ENCODE measurements at regions not wholly inside any gene's neighbourhood (a gene's known extent, or its start where the extent isn't known, plus 50 kb on each side); places are given as distances from the start of the nearest gene placed in this dataset.
"Not testable (repeated sequence)": the region's sequence is repeated elsewhere in the genome, so short reads cannot be mapped to it uniquely, and the experiment has no call there.

- Histone ChIP-seq H3K36me3 (ENCODE audit: control insufficient read depth, insufficient read depth, low read length) (no peaks in the 10 kb centered on the region), H3K4me1 (ENCODE audit: control insufficient read depth, insufficient read depth, low read length, poor library complexity, severe bottlenecking) (no peaks in the 10 kb centered on the region), H3K27ac (ENCODE audit: low read depth, low read length, severe bottlenecking) (no peak overlapping the region), H3K9me3 (ENCODE audit: control insufficient read depth, low read length) (no peaks in the 10 kb centered on the region), H3K4me3 (ENCODE audit: extremely low read depth, insufficient read depth, low read length, poor library complexity, severe bottlenecking) (no peak overlapping the region)
- 90 to 94% methylated on average over 2 to 4 of the region's 4 CpGs for WGBS, 2 experiments (ENCODE audit: insufficient coverage in 2 of 2)
Observed at GRCh38 chr4:25502115-25502514, 125.1 kb downstream of the ANAPC4 start.

- H3K4me1 ChIP-seq (ENCODE audit: control insufficient read depth, insufficient read depth, low read length, poor library complexity, severe bottlenecking): no peaks in the 10 kb centered on the region
- no peaks in the 10 kb centered on the region for H3K36me3 ChIP-seq (ENCODE audit: control insufficient read depth, insufficient read depth, low read length)
- H3K9me3 ChIP-seq (ENCODE audit: control insufficient read depth, low read length): no peaks in the 10 kb centered on the region
- WGBS, 2 experiments (ENCODE audit: insufficient coverage in 2 of 2): 86 to 93% methylated on average over 2 of the region's 2 CpGs
- H3K4me3 ChIP-seq (ENCODE audit: extremely low read depth, insufficient read depth, low read length, poor library complexity, severe bottlenecking): no peak overlapping the region
- no peak overlapping the region for H3K27ac ChIP-seq (ENCODE audit: low read depth, low read length, severe bottlenecking)
Observed at GRCh38 chr4:25503779-25504178, 126.7 kb downstream of the ANAPC4 start.

- Histone ChIP-seq H3K9me3 (ENCODE audit: control insufficient read depth, low read length) (no peaks in the 10 kb centered on the region), H3K4me3 (ENCODE audit: extremely low read depth, insufficient read depth, low read length, poor library complexity, severe bottlenecking) (no peak overlapping the region), H3K4me1 (ENCODE audit: control insufficient read depth, insufficient read depth, low read length, poor library complexity, severe bottlenecking) (no peaks in the 10 kb centered on the region), H3K27ac (ENCODE audit: low read depth, low read length, severe bottlenecking) (no peak overlapping the region), H3K36me3 (ENCODE audit: control insufficient read depth, insufficient read depth, low read length) (no peaks in the 10 kb centered on the region)
- WGBS, 2 experiments (ENCODE audit: insufficient coverage in 2 of 2): 95 to 96% methylated on average over 72 to 74 of the region's 74 CpGs
Observed at GRCh38 chr4:25504932-25505636, 128.0 kb downstream of the ANAPC4 start.

GRCh38 chr4:25505637-25505991, 128.6 kb downstream of the ANAPC4 start:
- Histone ChIP-seq H3K9me3 (ENCODE audit: control insufficient read depth, low read length) (no peaks in the 10 kb centered on the region), H3K4me3 (ENCODE audit: extremely low read depth, insufficient read depth, low read length, poor library complexity, severe bottlenecking) (no peak overlapping the region), H3K27ac (ENCODE audit: low read depth, low read length, severe bottlenecking) (no peak overlapping the region), H3K36me3 (ENCODE audit: control insufficient read depth, insufficient read depth, low read length) (no peaks in the 10 kb centered on the region), H3K4me1 (ENCODE audit: control insufficient read depth, insufficient read depth, low read length, poor library complexity, severe bottlenecking) (no peaks in the 10 kb centered on the region)
- WGBS, 2 experiments (ENCODE audit: insufficient coverage in 2 of 2): 92 to 96% methylated on average over 19 to 23 of the region's 23 CpGs

GRCh38 chr4:25506032-25506571, 129.0 kb downstream of the ANAPC4 start:
- no peak overlapping the region for H3K4me3 ChIP-seq (ENCODE audit: extremely low read depth, insufficient read depth, low read length, poor library complexity, severe bottlenecking)
- no peaks in the 10 kb centered on the region for H3K9me3 ChIP-seq (ENCODE audit: control insufficient read depth, low read length)
- no peak overlapping the region for H3K27ac ChIP-seq (ENCODE audit: low read depth, low read length, severe bottlenecking)
- H3K4me1 ChIP-seq (ENCODE audit: control insufficient read depth, insufficient read depth, low read length, poor library complexity, severe bottlenecking): no peaks in the 10 kb centered on the region
- H3K36me3 ChIP-seq (ENCODE audit: control insufficient read depth, insufficient read depth, low read length): no peaks in the 10 kb centered on the region
- 96% methylated on average over 39 of the region's 39 CpGs for WGBS, 2 experiments (ENCODE audit: insufficient coverage in 2 of 2)

- Histone ChIP-seq H3K4me1 (ENCODE audit: control insufficient read depth, insufficient read depth, low read length, poor library complexity, severe bottlenecking) (no peaks in the 10 kb centered on the region), H3K36me3 (ENCODE audit: control insufficient read depth, insufficient read depth, low read length) (no peaks in the 10 kb centered on the region), H3K27ac (ENCODE audit: low read depth, low read length, severe bottlenecking) (no peak overlapping the region), H3K9me3 (ENCODE audit: control insufficient read depth, low read length) (no peaks in the 10 kb centered on the region), H3K4me3 (ENCODE audit: extremely low read depth, insufficient read depth, low read length, poor library complexity, severe bottlenecking) (no peak overlapping the region)
- 90 to 100% methylated on average over 1 to 2 of the region's 4 CpGs for WGBS, 2 experiments (ENCODE audit: insufficient coverage in 2 of 2)
Observed at GRCh38 chr4:25509646-25510045, 132.6 kb downstream of the ANAPC4 start.

GRCh38 chr4:25511823-25512222, 134.8 kb downstream of the ANAPC4 start:
- not testable (repeated sequence) for H3K36me3 ChIP-seq (ENCODE audit: control insufficient read depth, insufficient read depth, low read length); H3K9me3 ChIP-seq (ENCODE audit: control insufficient read depth, low read length); H3K4me3 ChIP-seq (ENCODE audit: extremely low read depth, insufficient read depth, low read length, poor library complexity, severe bottlenecking); H3K4me1 ChIP-seq (ENCODE audit: control insufficient read depth, insufficient read depth, low read length, poor library complexity, severe bottlenecking); H3K27ac ChIP-seq (ENCODE audit: low read depth, low read length, severe bottlenecking)
- 92 to 94% methylated on average over 4 to 6 of the region's 10 CpGs for WGBS, 2 experiments (ENCODE audit: insufficient coverage in 2 of 2)

GRCh38 chr4:25513814-25514213, 136.8 kb downstream of the ANAPC4 start:
- no peaks in the 10 kb centered on the region for H3K4me1 ChIP-seq (ENCODE audit: control insufficient read depth, insufficient read depth, low read length, poor library complexity, severe bottlenecking)
- whole genome bisulfite sequencing, 2 experiments (ENCODE audit: insufficient coverage in 2 of 2): 88 to 97% methylated on average over 1 to 3 of the region's 4 CpGs
- no peak overlapping the region for H3K27ac ChIP-seq (ENCODE audit: low read depth, low read length, severe bottlenecking)
- no peaks in the 10 kb centered on the region for H3K36me3 ChIP-seq (ENCODE audit: control insufficient read depth, insufficient read depth, low read length)
- H3K4me3 ChIP-seq (ENCODE audit: extremely low read depth, insufficient read depth, low read length, poor library complexity, severe bottlenecking): no peak overlapping the region
- no peaks in the 10 kb centered on the region for H3K9me3 ChIP-seq (ENCODE audit: control insufficient read depth, low read length)

- 67 to 80% methylated on average over 4 of the region's 4 CpGs for WGBS, 2 experiments (ENCODE audit: insufficient coverage in 2 of 2)
- H3K36me3 ChIP-seq (ENCODE audit: control insufficient read depth, insufficient read depth, low read length): no peaks in the 10 kb centered on the region
- no peak overlapping the region for H3K4me3 ChIP-seq (ENCODE audit: extremely low read depth, insufficient read depth, low read length, poor library complexity, severe bottlenecking)
- H3K27ac ChIP-seq (ENCODE audit: low read depth, low read length, severe bottlenecking): no peak overlapping the region
- H3K4me1 ChIP-seq (ENCODE audit: control insufficient read depth, insufficient read depth, low read length, poor library complexity, severe bottlenecking): no peaks in the 10 kb centered on the region
- H3K9me3 ChIP-seq (ENCODE audit: control insufficient read depth, low read length): no peaks in the 10 kb centered on the region
Observed at GRCh38 chr4:25523405-25523804, 132.2 kb upstream of the SLC34A2 start.

GRCh38 chr4:25524663-25525062, 131.0 kb upstream of the SLC34A2 start:
- Histone ChIP-seq H3K9me3 (ENCODE audit: control insufficient read depth, low read length) (no peaks in the 10 kb centered on the region), H3K27ac (ENCODE audit: low read depth, low read length, severe bottlenecking) (no peak overlapping the region), H3K36me3 (ENCODE audit: control insufficient read depth, insufficient read depth, low read length) (no peaks in the 10 kb centered on the region), H3K4me1 (ENCODE audit: control insufficient read depth, insufficient read depth, low read length, poor library complexity, severe bottlenecking) (no peaks in the 10 kb centered on the region), H3K4me3 (ENCODE audit: extremely low read depth, insufficient read depth, low read length, poor library complexity, severe bottlenecking) (no peak overlapping the region)
- WGBS, 2 experiments (ENCODE audit: insufficient coverage in 2 of 2): 46 to 47% methylated on average over 2 of the region's 2 CpGs

- H3K4me3 ChIP-seq (ENCODE audit: extremely low read depth, insufficient read depth, low read length, poor library complexity, severe bottlenecking): no peak overlapping the region
- H3K27ac ChIP-seq (ENCODE audit: low read depth, low read length, severe bottlenecking): no peak overlapping the region
- 86 to 94% methylated on average over 1 to 2 of the region's 6 CpGs for WGBS, 2 experiments (ENCODE audit: insufficient coverage in 2 of 2)
- H3K4me1 ChIP-seq (ENCODE audit: control insufficient read depth, insufficient read depth, low read length, poor library complexity, severe bottlenecking): no peaks in the 10 kb centered on the region
- H3K36me3 ChIP-seq (ENCODE audit: control insufficient read depth, insufficient read depth, low read length): no peaks in the 10 kb centered on the region
- no peaks in the 10 kb centered on the region for H3K9me3 ChIP-seq (ENCODE audit: control insufficient read depth, low read length)
Observed at GRCh38 chr4:25525896-25526295, 129.8 kb upstream of the SLC34A2 start.

All from mesodermal cell (in vitro differentiated cells).